Mesenchymal stem cell (in vitro differentiated cells and primary cell): ENCODE measurements at regions not wholly inside any gene's neighbourhood (a gene's known extent, or its start where the extent isn't known, plus 50 kb on each side); places are given as distances from the start of the nearest gene placed in this dataset.

Source experiments
- DNase-seq: peaks from one replicate; pipeline ENCODE4 v3.0.0-alpha.2; 2013
- H2AFZ ChIP-seq: one replicate; pipeline ENCODE4 v1.6.1; 2013; ENCODE audit warnings: low read depth, mild to moderate bottlenecking, control low read depth, inconsistent platforms, low read length, moderate library complexity
- H2AK5ac ChIP-seq: 2 replicates; pipeline ENCODE4 v1.6.1; 2013; ENCODE audit warnings: low read length, moderate library complexity, mild to moderate bottlenecking, inconsistent platforms; ENCODE audit not compliant: severe bottlenecking
- H2BK120ac ChIP-seq: one replicate; pipeline ENCODE4 v1.6.1; 2013; ENCODE audit warnings: low read depth, mild to moderate bottlenecking, inconsistent platforms, low read length, moderate library complexity
- H2BK12ac ChIP-seq, 2 experiments: one replicate each; pipeline ENCODE4 v1.6.1; 2013; ENCODE audit warnings: inconsistent platforms in 2 of 2, low read length in 2 of 2, mild to moderate bottlenecking in 2 of 2, moderate library complexity in 2 of 2, control low read depth in 1 of 2
- H2BK15ac ChIP-seq: one replicate; pipeline ENCODE4 v1.6.1; 2013; ENCODE audit warnings: mild to moderate bottlenecking, low read depth, inconsistent platforms; ENCODE audit not compliant: poor library complexity, severe bottlenecking
- H2BK5ac ChIP-seq: 2 replicates; pipeline ENCODE4 v1.6.1; 2013; ENCODE audit warnings: low read depth, mild to moderate bottlenecking, low read length, control low read depth, inconsistent platforms; ENCODE audit not compliant: poor library complexity, severe bottlenecking
- H3K14ac ChIP-seq, 2 experiments: one replicate each; pipeline ENCODE4 v1.6.1; 2013; ENCODE audit warnings: inconsistent platforms in 2 of 2, low read length in 2 of 2, control low read depth in 1 of 2, mild to moderate bottlenecking in 1 of 2, moderate library complexity in 1 of 2
- H3K18ac ChIP-seq, 2 experiments: one replicate each; pipeline ENCODE4 v1.6.1; 2013; ENCODE audit warnings: inconsistent platforms in 2 of 2, low read length in 2 of 2, control low read depth in 1 of 2, low read depth in 1 of 2, mild to moderate bottlenecking in 1 of 2
- H3K23ac ChIP-seq, 2 experiments: one replicate each; pipeline ENCODE4 v1.6.1; 2013; ENCODE audit warnings: inconsistent platforms in 2 of 2, low read length in 2 of 2, mild to moderate bottlenecking in 2 of 2, moderate library complexity in 2 of 2, control low read depth in 1 of 2
- H3K27ac ChIP-seq: 2 replicates; pipeline ENCODE4 v1.5.1; 2013; ENCODE audit warnings: mild to moderate bottlenecking, moderate library complexity, low read length, control low read depth, inconsistent platforms; ENCODE audit not compliant: poor library complexity, severe bottlenecking
- H3K27me3 ChIP-seq, 2 experiments: 2 replicates each; pipeline versions ENCODE4 v1.6.1 to v1.7.0; 2013; ENCODE audit warnings: low read length in 2 of 2, mild to moderate bottlenecking in 2 of 2, moderate library complexity in 2 of 2, control low read depth in 1 of 2, inconsistent platforms in 1 of 2; ENCODE audit not compliant: control insufficient read depth in 1 of 2, insufficient read depth in 1 of 2
- H3K36me3 ChIP-seq, 2 experiments: 2 replicates each; pipeline versions ENCODE4 v1.6.1 to v1.7.0; 2013; ENCODE audit warnings: low read length in 2 of 2, control low read depth in 1 of 2, inconsistent platforms in 1 of 2, low read depth in 1 of 2, mild to moderate bottlenecking in 1 of 2; ENCODE audit not compliant: insufficient read depth in 2 of 2, control insufficient read depth in 1 of 2
- H3K4ac ChIP-seq, 2 experiments: one replicate each; pipeline ENCODE4 v1.6.1; 2013; ENCODE audit warnings: inconsistent platforms in 2 of 2, low read length in 2 of 2, mild to moderate bottlenecking in 2 of 2, moderate library complexity in 2 of 2, control low read depth in 1 of 2, low read depth in 1 of 2
- H3K4me1 ChIP-seq: 2 replicates; pipeline ENCODE4 v1.6.1; 2013; ENCODE audit warnings: low read depth, low read length, control low read depth; ENCODE audit not compliant: control insufficient read depth, insufficient read depth
- H3K4me2 ChIP-seq: 2 replicates; pipeline ENCODE4 v1.6.1; 2013; ENCODE audit warnings: low read length, mild to moderate bottlenecking, inconsistent platforms; ENCODE audit not compliant: poor library complexity, severe bottlenecking
- H3K4me3 ChIP-seq, 2 experiments: 2 replicates each; pipeline versions ENCODE4 v1.5.1 to v1.7.0; 2013; ENCODE audit warnings: low read length in 2 of 2, mild to moderate bottlenecking in 2 of 2, control low read depth in 1 of 2, low read depth in 1 of 2; ENCODE audit not compliant: insufficient read depth in 1 of 2
- H3K79me1 ChIP-seq: replicated peaks from 2 replicates; pipeline ENCODE4 v1.6.1; 2013; ENCODE audit warnings: mild to moderate bottlenecking, control low read depth, low read length, inconsistent platforms; ENCODE audit not compliant: poor library complexity, severe bottlenecking
- H3K9ac ChIP-seq: 2 replicates; pipeline ENCODE4 v1.7.0; 2013; ENCODE audit warnings: mild to moderate bottlenecking, low read length, moderate library complexity
- H3K9me3 ChIP-seq: 2 replicates; pipeline ENCODE4 v1.7.0; 2013; ENCODE audit warnings: mild to moderate bottlenecking, low read length; ENCODE audit not compliant: control insufficient read depth
- H4K8ac ChIP-seq: one replicate; pipeline ENCODE4 v1.6.1; 2013; ENCODE audit warnings: inconsistent platforms, mild to moderate bottlenecking, low read length, moderate library complexity
- H4K91ac ChIP-seq: one replicate; pipeline ENCODE4 v1.6.1; 2013; ENCODE audit warnings: mild to moderate bottlenecking, low read length, inconsistent platforms
- WGBS: methylation state at CpG from one replicate; pipeline ENCODE4 v1.1.7; 2013; ENCODE audit warnings: mixed read lengths; 5-methylcytosine and 5-hydroxymethylcytosine counted together

DNA sequence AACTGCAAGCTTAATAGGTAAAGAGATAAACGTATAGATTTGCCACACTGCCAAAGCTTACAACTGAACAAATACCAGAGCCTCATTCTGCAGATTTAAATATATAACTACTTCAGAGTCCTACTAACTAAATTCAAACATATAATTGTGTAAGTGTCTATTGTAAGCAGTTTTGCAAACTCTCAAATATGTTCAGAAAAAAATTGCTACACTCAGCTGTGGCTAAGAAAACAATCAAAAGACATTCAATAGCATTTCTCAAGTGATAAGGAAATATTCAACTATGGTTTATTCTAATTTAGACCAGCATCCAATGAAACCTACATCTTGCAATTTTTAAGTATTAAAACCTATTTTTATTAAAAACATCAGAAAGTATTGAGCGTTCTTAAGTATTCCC, 202.4 kb downstream of the KCTD12 start:
- no peak overlapping the region for H2BK5ac ChIP-seq
- H2AFZ ChIP-seq: no peak overlapping the region
- H3K9ac ChIP-seq: no peak overlapping the region
- no peak overlapping the region for H3K4me2 ChIP-seq
- no peak overlapping the region for H2BK120ac ChIP-seq
- no peak for DNase-seq
- H3K23ac ChIP-seq: no peak overlapping the region
- H4K8ac ChIP-seq: no peak overlapping the region
- no peaks in the 10 kb centered on the region for H3K27me3 ChIP-seq
- H3K4me3 ChIP-seq: no peak overlapping the region
- H3K79me1 ChIP-seq: no peaks in the 10 kb centered on the region
- H3K14ac ChIP-seq: no peak overlapping the region
- WGBS: 100% methylated on average over 1 of the region's 2 CpGs
- no peaks in the 10 kb centered on the region for H3K9me3 ChIP-seq
- no peak overlapping the region for H3K4ac ChIP-seq
- H2AK5ac ChIP-seq: no peak overlapping the region
- H2BK15ac ChIP-seq: no peak overlapping the region
- H3K4me1 ChIP-seq: no peaks in the 10 kb centered on the region
- no peak overlapping the region for H2BK12ac ChIP-seq
- no peak overlapping the region for H4K91ac ChIP-seq
- no peak overlapping the region for H3K18ac ChIP-seq
- H3K27ac ChIP-seq: no peak overlapping the region
- H3K36me3 ChIP-seq: no peaks in the 10 kb centered on the region

GRCh38 chr13:76683168-76683567, 203.0 kb downstream of the KCTD12 start:
- Histone ChIP-seq H3K23ac (no peak overlapping the region), H2BK15ac (no peak overlapping the region), H2BK12ac (no peak overlapping the region), H3K4me3 (no peak overlapping the region), H3K27me3 (no peaks in the 10 kb centered on the region), H3K18ac (no peak overlapping the region), H3K4ac (no peak overlapping the region), H2BK5ac (no peak overlapping the region), H3K4me2 (no peak overlapping the region), H3K79me1 (no peaks in the 10 kb centered on the region), H3K4me1 (no peaks in the 10 kb centered on the region), H3K27ac (no peak overlapping the region), H2BK120ac (no peak overlapping the region), H2AK5ac (no peak overlapping the region), H4K8ac (no peak overlapping the region), H3K9ac (no peak overlapping the region), H3K9me3 (no peaks in the 10 kb centered on the region), H3K14ac (no peak overlapping the region), H4K91ac (no peak overlapping the region), H3K36me3 (no peaks in the 10 kb centered on the region), H2AFZ (no peak overlapping the region)
- WGBS: 86% methylated on average over 1 of the region's 2 CpGs
- no peak for DNase-seq

DNA sequence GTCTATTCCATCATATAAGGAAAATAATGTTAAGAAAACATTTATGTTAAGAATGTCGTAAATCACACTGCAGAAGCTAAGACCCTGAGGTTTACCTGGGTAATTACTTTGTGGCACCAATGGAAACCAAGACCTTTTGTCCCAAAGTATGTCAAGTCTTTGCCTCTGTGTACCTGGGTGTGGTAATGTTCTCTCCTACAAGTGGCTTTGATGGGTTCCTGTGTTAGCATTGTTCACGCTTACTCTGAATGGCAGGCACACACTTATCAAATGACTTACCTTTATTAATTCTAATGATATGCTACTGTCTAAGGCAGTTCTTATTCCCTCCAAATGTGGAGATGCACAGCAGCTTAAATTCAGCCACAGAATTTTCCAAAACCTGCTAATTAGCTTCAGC, 206.1 kb downstream of the KCTD12 start:
- Histone ChIP-seq H3K27me3 (no peaks in the 10 kb centered on the region), H2AK5ac (no peak overlapping the region), H3K9me3 (no peaks in the 10 kb centered on the region), H3K4me1 (no peaks in the 10 kb centered on the region), H4K91ac (no peak overlapping the region), H3K4ac (no peak overlapping the region), H4K8ac (no peak overlapping the region), H2BK120ac (no peak overlapping the region), H3K23ac (no peak overlapping the region), H3K4me3 (no peak overlapping the region), H2BK5ac (no peak overlapping the region), H3K14ac (no peak overlapping the region), H2AFZ (no peak overlapping the region), H3K79me1 (no peaks in the 10 kb centered on the region), H3K18ac (no peak overlapping the region), H3K9ac (no peak overlapping the region), H3K36me3 (no peaks in the 10 kb centered on the region), H3K4me2 (no peak overlapping the region), H2BK12ac (no peak overlapping the region), H2BK15ac (no peak overlapping the region), H3K27ac (no peak overlapping the region)
- 94% methylated on average over 2 of the region's 2 CpGs for WGBS
- DNase-seq: no peak

DNA sequence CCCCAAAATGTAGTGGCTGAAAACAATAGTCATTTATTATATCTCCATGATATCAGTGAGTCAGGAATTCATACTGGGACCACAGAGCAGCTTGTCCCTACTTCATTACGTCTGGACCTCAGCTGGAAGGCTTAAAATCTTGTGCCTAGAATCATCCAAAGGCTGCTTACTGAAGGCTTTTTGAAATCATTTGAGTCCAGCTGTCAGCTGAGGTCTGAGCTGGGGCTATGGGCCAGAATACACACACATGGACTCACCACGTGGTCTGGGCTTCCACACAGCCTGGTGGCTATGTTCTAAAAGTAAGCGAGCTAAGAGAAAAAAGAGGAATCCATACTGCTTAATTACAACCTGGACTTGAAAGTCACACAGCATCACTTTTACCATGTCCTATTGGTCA, 209.2 kb downstream of the KCTD12 start:
- no peak overlapping the region for H3K4me2 ChIP-seq
- no peak overlapping the region for H2BK15ac ChIP-seq
- no peak overlapping the region for H2BK12ac ChIP-seq
- no peaks in the 10 kb centered on the region for H3K36me3 ChIP-seq
- no peak overlapping the region for H3K18ac ChIP-seq
- no peaks in the 10 kb centered on the region for H3K79me1 ChIP-seq
- no peak overlapping the region for H3K23ac ChIP-seq
- H3K9ac ChIP-seq: peak overlapping the region; percentile 53
- H3K27me3 ChIP-seq: no peaks in the 10 kb centered on the region
- H3K9me3 ChIP-seq: no peaks in the 10 kb centered on the region
- DNase-seq: no peak
- no peak overlapping the region for H3K14ac ChIP-seq
- no peak overlapping the region for H2BK120ac ChIP-seq
- no peak overlapping the region for H2AK5ac ChIP-seq
- H4K8ac ChIP-seq: no peak overlapping the region
- no peaks in the 10 kb centered on the region for H3K4me1 ChIP-seq
- no peak overlapping the region for H4K91ac ChIP-seq
- no peak overlapping the region for H3K4me3 ChIP-seq
- no peak overlapping the region for H2BK5ac ChIP-seq
- 80% methylated on average over 3 of the region's 3 CpGs for WGBS
- H3K27ac ChIP-seq: no peak overlapping the region
- H2AFZ ChIP-seq: no peak overlapping the region
- H3K4ac ChIP-seq: no peak overlapping the region
